Femur (tissue), 1 donor: ENCODE measurements at regions not wholly inside any gene's neighbourhood (a gene's known extent, or its start where the extent isn't known, plus 50 kb on each side); places are given as distances from the start of the nearest gene placed in this dataset.
"Not testable (repeated sequence)": the region's sequence is repeated elsewhere in the genome, so short reads cannot be mapped to it uniquely, and the experiment has no call there.

ENCODE experiments used
- DNase-seq: peaks from one replicate; pipeline ENCODE4 v3.0.0-alpha.2; 2017

- no peak for DNase-seq
Measured at GRCh38 chr7:41463770-41464470, 239.0 kb downstream of the INHBA start.

- DNase-seq = no peak
Measured at GRCh38 chr7:41459623-41460261, 243.1 kb downstream of the INHBA start.

- DNase-seq = no peak
Measured at GRCh38 chr7:41459183-41459582, 243.7 kb downstream of the INHBA start.

- DNase-seq = no peak
Measured at GRCh38 chr7:41457832-41458437, 245.0 kb downstream of the INHBA start.

- no peak for DNase-seq
Measured at GRCh38 chr7:41451826-41452225, 251.1 kb downstream of the INHBA start.

GRCh38 chr7:41449694-41450093 lies 253.2 kb downstream of the INHBA start:
- no peak for DNase-seq

GRCh38 chr7:41449286-41449685 lies 253.6 kb downstream of the INHBA start:
- DNase-seq = no peak

GRCh38 chr7:41448104-41448503 lies 254.8 kb downstream of the INHBA start:
- DNase-seq = no peak

GRCh38 chr7:41447450-41448042 lies 255.3 kb downstream of the INHBA start:
- no peak for DNase-seq

- no peak for DNase-seq
Measured at GRCh38 chr7:41446606-41447449, 256.1 kb downstream of the INHBA start.

GRCh38 chr7:41445946-41446345 lies 256.9 kb downstream of the INHBA start:
- DNase-seq = no peak

GRCh38 chr7:41445432-41445831 lies 257.5 kb downstream of the INHBA start:
- no peak for DNase-seq

GRCh38 chr7:41439515-41439879 lies 263.4 kb downstream of the INHBA start:
- no peak for DNase-seq

GRCh38 chr7:41438705-41439514 lies 264.0 kb downstream of the INHBA start:
- DNase-seq = no peak

- DNase-seq = no peak
Measured at GRCh38 chr7:41437257-41438196, 265.4 kb downstream of the INHBA start.

- DNase-seq = no peak
Measured at GRCh38 chr7:41436139-41436538, 266.8 kb downstream of the INHBA start.

GRCh38 chr7:41435020-41435419 lies 267.9 kb downstream of the INHBA start:
- DNase-seq = not testable (repeated sequence)

GRCh38 chr7:41431671-41432070 lies 271.2 kb downstream of the INHBA start:
- DNase-seq = no peak

- DNase-seq = no peak
Measured at GRCh38 chr7:41428381-41428780, 274.5 kb downstream of the INHBA start.

- DNase-seq = no peak
Measured at GRCh38 chr7:41425926-41426325, 277.0 kb downstream of the INHBA start.

- DNase-seq = no peak
Measured at GRCh38 chr7:41421056-41421455, 281.8 kb downstream of the INHBA start.
